H1 (cell line): ENCODE measurements at regions not wholly inside any gene's neighbourhood (a gene's known extent, or its start where the extent isn't known, plus 50 kb on each side); places are given as distances from the start of the nearest gene placed in this dataset.

Experiments used
- CTCF ChIA-PET: fragments of 300-600 bp; sonication (Branson Sonifier 250); formaldehyde crosslinking; loops from one replicate; lab custom pipeline; 2021; ENCODE audit not compliant: partially characterized antibody; lab: Charles Lee
- POLR2A ChIA-PET: fragments of 300-600 bp; sonication (Branson Sonifier 250); formaldehyde crosslinking; loops from one replicate; lab custom pipeline; 2021; ENCODE audit warnings: inconsistent platforms; ENCODE audit not compliant: partially characterized antibody; lab: Charles Lee
- DNase-seq, 2 experiments: peaks; one replicate each; pipeline versions ENCODE4 v3.0.0 to v3.0.0-alpha.2; 2010 to 2022; ENCODE audit warnings: low spot score in 2 of 2, low read depth in 1 of 2, mixed read lengths in 1 of 2
- FAIRE-seq: peaks from 2 replicates; lab custom pipeline; 2011; peaks lifted over from hg19 to GRCh38; lab: Jason Lieb, UNC
- H2AFZ ChIP-seq: 2 replicates; pipeline ENCODE4 v1.8.1; 2012; ENCODE audit warnings: low read length, inconsistent platforms
- H2AK5ac ChIP-seq: 2 replicates; pipeline ENCODE4 v1.6.1; 2013; ENCODE audit warnings: low read depth, low read length
- H2BK120ac ChIP-seq: replicated peaks from 2 replicates; pipeline ENCODE3; 2013; ENCODE audit warnings: low read depth, low read length, inconsistent platforms
- H2BK12ac ChIP-seq: 2 replicates; pipeline ENCODE4 v1.6.1; 2013; ENCODE audit warnings: low read depth, low read length
- H2BK15ac ChIP-seq: 2 replicates; pipeline ENCODE4 v1.6.1; 2013; ENCODE audit warnings: low read length
- H2BK20ac ChIP-seq: 2 replicates; pipeline ENCODE4 v1.6.1; 2013; ENCODE audit warnings: low read length
- H2BK5ac ChIP-seq: 2 replicates; pipeline ENCODE4 v1.6.1; 2013; ENCODE audit warnings: low read depth, low read length
- H3K14ac ChIP-seq: 2 replicates; pipeline ENCODE4 v1.6.1; 2013; ENCODE audit warnings: inconsistent platforms; ENCODE audit not compliant: insufficient read length
- H3K18ac ChIP-seq: 2 replicates; pipeline ENCODE4 v1.6.1; 2013; ENCODE audit warnings: low read length; ENCODE audit errors: extremely low read depth
- H3K23ac ChIP-seq: 2 replicates; pipeline ENCODE4 v1.6.1; 2013; ENCODE audit warnings: inconsistent platforms; ENCODE audit not compliant: insufficient read length
- H3K23me2 ChIP-seq: 2 replicates; pipeline ENCODE4 v1.6.1; 2013; ENCODE audit warnings: low read depth, low read length
- H3K27ac ChIP-seq: 2 replicates; pipeline ENCODE4 v1.6.1; 2011; ENCODE audit warnings: low read depth, low read length, inconsistent platforms
- H3K27me3 ChIP-seq, 4 experiments: replicated peaks in 1 of 4; 1 replicate in 1 of 4; 2 replicates in 3 of 4; pipeline versions ENCODE4 v1.6.1 to v1.8.1; 2011 to 2013; ENCODE audit warnings: low read length in 3 of 4, mild to moderate bottlenecking in 3 of 4, inconsistent platforms in 2 of 4, mixed read lengths in 2 of 4, moderate library complexity in 1 of 4; ENCODE audit not compliant: control insufficient read depth in 3 of 4, insufficient read depth in 3 of 4; ENCODE audit errors: extremely low read depth in 1 of 4
- H3K36me3 ChIP-seq, 4 experiments: 2 replicates each; pipeline versions ENCODE4 v1.6.1 to v1.8.1; 2011 to 2013; ENCODE audit warnings: mild to moderate bottlenecking in 4 of 4, low read length in 3 of 4, moderate library complexity in 2 of 4, control low read depth in 1 of 4, inconsistent platforms in 1 of 4; ENCODE audit not compliant: insufficient read depth in 4 of 4, control insufficient read depth in 2 of 4
- H3K4ac ChIP-seq: replicated peaks from 2 replicates; pipeline ENCODE3; 2013; ENCODE audit warnings: low read length, low read depth, mixed read lengths, inconsistent platforms; ENCODE audit not compliant: insufficient read length
- H3K4me1 ChIP-seq, 4 experiments: replicated peaks in 1 of 4; 1 replicate in 1 of 4; 2 replicates in 3 of 4; pipeline versions ENCODE4 v1.6.1 to v1.8.1; 2011 to 2013; ENCODE audit warnings: low read length in 3 of 4, inconsistent platforms in 2 of 4, mixed read lengths in 1 of 4; ENCODE audit not compliant: insufficient read depth in 4 of 4, control insufficient read depth in 3 of 4
- H3K4me2 ChIP-seq, 2 experiments: 2 replicates each; pipeline versions ENCODE4 v1.6.1 to v1.8.1; 2011 to 2013; ENCODE audit warnings: low read depth in 2 of 2, low read length in 2 of 2, control low read depth in 1 of 2, inconsistent platforms in 1 of 2, mild to moderate bottlenecking in 1 of 2; ENCODE audit not compliant: insufficient read depth in 1 of 2
- H3K4me3 ChIP-seq, 4 experiments: fragments of 200-600, 300-600 bp in 1 of 4; sonication (generic), shearing (Covaris generic), sonication (Bioruptor Twin) in 1 of 4; 2 replicates each; pipeline versions ENCODE4 v1.5.1 to v1.8.1; 2011 to 2016; ENCODE audit warnings: low read length in 4 of 4, low read depth in 3 of 4, control low read depth in 2 of 4, inconsistent platforms in 2 of 4, mild to moderate bottlenecking in 2 of 4, mixed read lengths in 1 of 4, moderate library complexity in 1 of 4; ENCODE audit not compliant: insufficient read depth in 2 of 4; ENCODE audit errors: extremely low read depth in 1 of 4
- H3K56ac ChIP-seq: replicated peaks from 2 replicates; pipeline ENCODE3; 2013; ENCODE audit warnings: low read depth, mild to moderate bottlenecking, mixed read lengths, low read length, inconsistent platforms; ENCODE audit not compliant: insufficient read length
- H3K79me1 ChIP-seq: 2 replicates; pipeline ENCODE4 v1.6.1; 2013; ENCODE audit warnings: low read depth, low read length, control low read depth
- H3K79me2 ChIP-seq, 2 experiments: 2 replicates each; pipeline versions ENCODE4 v1.6.1 to v1.8.1; 2012 to 2013; ENCODE audit warnings: low read length in 2 of 2, mild to moderate bottlenecking in 2 of 2, inconsistent platforms in 1 of 2; ENCODE audit not compliant: insufficient read depth in 2 of 2, control insufficient read depth in 1 of 2
- H3K9ac ChIP-seq, 4 experiments: replicated peaks in 1 of 4; 1 replicate in 1 of 4; 2 replicates in 3 of 4; pipeline versions ENCODE4 v1.6.1 to v1.8.1; 2011 to 2013; ENCODE audit warnings: low read depth in 3 of 4, low read length in 3 of 4, control low read depth in 2 of 4, mild to moderate bottlenecking in 2 of 4, moderate library complexity in 2 of 4, inconsistent platforms in 1 of 4; ENCODE audit errors: extremely low read depth in 1 of 4
- H3K9me3 ChIP-seq, 2 experiments: 2 replicates each; pipeline versions ENCODE4 v1.6.1 to v1.8.1; 2012 to 2013; ENCODE audit warnings: mild to moderate bottlenecking in 2 of 2, moderate library complexity in 2 of 2, control low read depth in 1 of 2, inconsistent platforms in 1 of 2, low read depth in 1 of 2, low read length in 1 of 2, mixed read lengths in 1 of 2; ENCODE audit not compliant: insufficient read depth in 2 of 2
- H4K20me1 ChIP-seq, 2 experiments: replicated peaks in 1 of 2; 2 replicates each; pipeline versions ENCODE3 to v1.8.1; 2011 to 2013; ENCODE audit warnings: inconsistent platforms in 2 of 2, low read length in 2 of 2, mild to moderate bottlenecking in 1 of 2; ENCODE audit not compliant: insufficient read depth in 2 of 2, control insufficient read depth in 1 of 2
- H4K5ac ChIP-seq: 2 replicates; pipeline ENCODE4 v1.6.1; 2013; ENCODE audit warnings: low read length, low read depth, mixed read lengths, inconsistent platforms; ENCODE audit not compliant: insufficient read length
- H4K8ac ChIP-seq: 2 replicates; pipeline ENCODE4 v1.8.0; 2013; ENCODE audit warnings: mild to moderate bottlenecking, moderate library complexity, low read length, inconsistent platforms; ENCODE audit not compliant: insufficient read depth; ENCODE audit errors: extremely low read depth
- H4K91ac ChIP-seq: replicated peaks from 2 replicates; pipeline ENCODE3; 2013; ENCODE audit warnings: low read length, mixed read lengths, inconsistent platforms; ENCODE audit not compliant: insufficient read length
- ASH2L ChIP-seq: fragments of 200-600, 300-600 bp; sonication (generic); IDR thresholded peaks from one replicate; pipeline ENCODE4 v1.7.1; 2017; ENCODE audit warnings: low read length
- BCL11A ChIP-seq, 2 experiments: IDR thresholded peaks; one replicate each; pipeline ENCODE4 v1.6.1; 2011; ENCODE audit warnings: low read depth in 2 of 2, low read length in 2 of 2, mild to moderate bottlenecking in 2 of 2
- CBX8 ChIP-seq: fragments of 300-800, 300-1000 bp; sonication (generic); IDR thresholded peaks from 2 replicates; pipeline ENCODE4 v1.7.1; 2016; ENCODE audit warnings: low read depth, low read length, borderline replicate concordance
- CREB1 ChIP-seq: IDR thresholded peaks from 2 replicates; pipeline ENCODE4 v1.6.1; 2012; ENCODE audit warnings: inconsistent platforms
- HDAC2 ChIP-seq, 2 experiments: fragments of 300-600 bp in 1 of 2; sonication (generic) in 1 of 2; IDR thresholded peaks; 2 replicates each; pipeline ENCODE4 v1.6.1; 2011 to 2012; ENCODE audit warnings: low read depth in 2 of 2, low read length in 2 of 2, mild to moderate bottlenecking in 2 of 2, moderate library complexity in 2 of 2, borderline replicate concordance in 1 of 2, inconsistent platforms in 1 of 2
- KDM1A ChIP-seq: fragments of 200-600, 300-600 bp; sonication (generic); IDR thresholded peaks from 2 replicates; pipeline ENCODE4 v1.7.1; 2016; ENCODE audit warnings: mild to moderate bottlenecking, low read length, borderline replicate concordance
- RFX5 ChIP-seq: IDR thresholded peaks from 2 replicates; pipeline ENCODE4 v1.6.1; 2011; ENCODE audit warnings: low read depth, low read length, improper control_type of control experiment, borderline replicate concordance
- SIX5 ChIP-seq: IDR thresholded peaks from 2 replicates; pipeline ENCODE4 v1.6.1; 2011; ENCODE audit warnings: mild to moderate bottlenecking, low read depth, low read length
- SP4 ChIP-seq: IDR thresholded peaks from 2 replicates; pipeline ENCODE4 v1.6.1; 2012; ENCODE audit warnings: low read length, inconsistent platforms
- YY1 ChIP-seq: IDR thresholded peaks from 2 replicates; pipeline ENCODE4 v1.6.1; 2011; ENCODE audit warnings: low read depth, mild to moderate bottlenecking, low read length
- WGBS, 2 experiments: shearing (Covaris generic) in 1 of 2; methylation state at CpG; one replicate each; pipeline versions ENCODE4 v1.1.6 to v1.1.7; 2013 to 2015; ENCODE audit warnings: low lambda C conversion rate in 2 of 2, mixed read lengths in 2 of 2, inconsistent platforms in 1 of 2, low coverage in 1 of 2, missing lambda C conversion rate in 1 of 2; ENCODE audit not compliant: insufficient replicate concordance in 2 of 2, insufficient coverage in 1 of 2, insufficient read length in 1 of 2; ENCODE audit errors: extremely low coverage in 1 of 2, missing lambda C conversion rate in 1 of 2; 5-methylcytosine and 5-hydroxymethylcytosine counted together
- TF ChIP-seq, protein P1 (sequence below): IDR thresholded peaks from 2 replicates; pipeline ENCODE4 v1.6.1; 2012; ENCODE audit warnings: low read length, inconsistent platforms

DNA sequence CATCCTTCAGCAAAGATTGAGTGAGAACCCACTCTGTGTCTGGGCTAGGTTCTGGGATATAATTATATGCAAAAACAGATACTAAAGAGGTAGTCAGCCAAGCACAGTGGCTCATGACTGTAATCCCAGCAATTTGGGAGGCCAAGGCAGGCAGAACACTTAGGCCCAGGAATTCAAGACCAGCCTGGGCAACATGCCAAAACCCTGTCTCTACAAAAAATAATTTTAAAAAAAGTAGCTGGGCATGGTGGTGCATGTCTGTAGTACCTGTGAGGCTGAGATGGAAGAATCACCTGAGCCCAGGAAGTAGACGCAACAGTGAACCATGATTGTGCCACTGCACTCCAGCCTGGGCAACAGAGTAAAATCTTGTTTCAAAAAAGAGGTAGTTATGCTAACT is 237.5 kb upstream of the HMGA2 start:
- no peaks in the 10 kb centered on the region for H3K4me1 ChIP-seq
- no peaks in the 10 kb centered on the region for H4K20me1 ChIP-seq
- H3K36me3 ChIP-seq = no peaks in the 10 kb centered on the region
- H3K4me2 ChIP-seq = no peak overlapping the region
- CTCF ChIA-PET = interaction anchor here (2.2 kb wide), 1 partner anchor 30 kb away, joined by 7 read pairs; no protein-coding TSS in a partner anchor
- no peak overlapping the region for H3K27ac ChIP-seq
- no peak overlapping the region for H3K23ac ChIP-seq
- no peak overlapping the region for H3K4me3 ChIP-seq
- DNase-seq (no peak), FAIRE-seq (no peak)
- no peak overlapping the region for H4K91ac ChIP-seq
- H2BK12ac ChIP-seq = no peak overlapping the region
- POLR2A ChIA-PET = no interaction called here
- H4K5ac ChIP-seq = no peak overlapping the region
- no peak overlapping the region for H3K9ac ChIP-seq
- H4K8ac ChIP-seq = no peak overlapping the region
- no peaks in the 10 kb centered on the region for H3K79me1 ChIP-seq
- no peaks in the 10 kb centered on the region for H3K23me2 ChIP-seq
- no peak overlapping the region for H2BK120ac ChIP-seq
- H3K56ac ChIP-seq = no peak overlapping the region
- H3K27me3 ChIP-seq = no peaks in the 10 kb centered on the region
- H3K9me3 ChIP-seq = no peaks in the 10 kb centered on the region
- WGBS, 2 experiments = 92% methylated on average over 1 of the region's 1 CpG; no CpG with 5 or more reads in 1 of the 2 experiments
- H2BK20ac ChIP-seq = no peak overlapping the region
- no peak overlapping the region for H3K18ac ChIP-seq
- no peak overlapping the region for H2AFZ ChIP-seq
- H2BK15ac ChIP-seq = no peak overlapping the region
- H3K4ac ChIP-seq = no peak overlapping the region
- H3K14ac ChIP-seq = no peak overlapping the region
- H3K79me2 ChIP-seq = no peaks in the 10 kb centered on the region
- no peak overlapping the region for H2AK5ac ChIP-seq
- no peak overlapping the region for H2BK5ac ChIP-seq
- TF ChIP-seq ASH2L (no peak), YY1 (no peak), SIX5 (no peak), KDM1A (no peak), HDAC2 (IDR thresholded peaks at IDR 0.05; ENCODE audit: borderline replicate concordance in 1 of 2, low read depth in 2 of 2, low read length in 2 of 2) (no peak), BCL11A (IDR thresholded peaks at IDR 0.05; ENCODE audit: low read depth in 2 of 2, low read length in 2 of 2) (no peak), CREB1 (no peak), SP4 (no peak), CBX8 (no peak), RFX5 (no peak)
- TF ChIP-seq, protein P1, sequence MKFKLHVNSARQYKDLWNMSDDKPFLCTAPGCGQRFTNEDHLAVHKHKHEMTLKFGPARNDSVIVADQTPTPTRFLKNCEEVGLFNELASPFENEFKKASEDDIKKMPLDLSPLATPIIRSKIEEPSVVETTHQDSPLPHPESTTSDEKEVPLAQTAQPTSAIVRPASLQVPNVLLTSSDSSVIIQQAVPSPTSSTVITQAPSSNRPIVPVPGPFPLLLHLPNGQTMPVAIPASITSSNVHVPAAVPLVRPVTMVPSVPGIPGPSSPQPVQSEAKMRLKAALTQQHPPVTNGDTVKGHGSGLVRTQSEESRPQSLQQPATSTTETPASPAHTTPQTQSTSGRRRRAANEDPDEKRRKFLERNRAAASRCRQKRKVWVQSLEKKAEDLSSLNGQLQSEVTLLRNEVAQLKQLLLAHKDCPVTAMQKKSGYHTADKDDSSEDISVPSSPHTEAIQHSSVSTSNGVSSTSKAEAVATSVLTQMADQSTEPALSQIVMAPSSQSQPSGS = no peak
